ENCODE measurements at regions not wholly inside any gene's neighbourhood (a gene's known extent, or its start where the extent isn't known, plus 50 kb on each side); places are given as distances from the start of the nearest gene placed in this dataset.

DNA sequence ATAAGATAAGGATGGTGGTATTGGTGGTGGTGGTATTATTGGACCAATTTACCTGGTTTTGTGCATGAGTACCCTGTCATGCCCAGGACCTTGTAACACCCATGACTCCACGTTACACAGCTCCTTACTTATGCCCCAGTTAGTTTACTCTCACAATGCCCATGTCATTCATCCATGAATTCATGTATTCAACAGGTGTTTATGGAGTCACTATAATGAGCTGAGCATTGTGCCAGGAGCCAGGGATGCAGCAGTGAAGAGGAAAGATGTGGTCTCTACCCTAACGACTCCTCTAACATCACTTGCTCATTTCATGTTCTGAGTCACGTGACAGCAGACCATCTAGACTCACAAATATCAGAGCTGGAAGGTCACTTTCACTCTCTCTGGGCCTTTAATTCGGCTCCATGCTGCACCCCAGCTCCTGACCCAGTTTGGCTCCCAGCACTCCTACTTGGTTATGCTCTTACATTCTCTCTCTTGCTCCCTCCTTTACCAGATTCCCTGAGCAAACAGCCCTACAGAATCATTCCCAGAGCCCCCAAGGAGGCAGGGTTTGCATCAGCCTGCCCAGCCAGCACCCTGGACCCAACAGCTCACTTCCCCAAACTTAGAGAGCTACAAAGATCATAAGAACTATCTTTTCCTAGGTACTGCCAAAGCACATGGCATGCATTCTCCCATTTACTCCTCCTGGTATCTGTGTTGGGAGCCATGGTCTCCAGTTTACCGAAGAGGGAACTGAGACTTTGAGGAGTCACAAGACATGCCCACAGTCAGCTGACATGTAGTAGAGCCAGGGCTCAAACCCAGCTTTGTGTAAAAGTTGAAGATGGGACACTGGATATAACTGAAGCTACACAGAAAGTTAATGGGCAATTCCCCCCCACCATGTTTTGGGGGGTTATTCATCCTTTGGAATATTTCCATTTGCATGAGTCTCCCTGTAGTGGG is 449.9 kb downstream of the LRATD1 start:
- TF ChIP-seq POLR2AphosphoS5 (IDR thresholded peaks at IDR 0.05; ENCODE audit: low read depth) (no peak), SPI1 (IDR thresholded peaks at IDR 0.05; ENCODE audit: borderline replicate concordance, low read depth) (peak; percentile 20; the same call in 1 of the 2 replicates)
- no peak overlapping the region for H3K27ac ChIP-seq (replicated peaks)
- DNase-seq (ENCODE audit: low read depth in 1 of 2, low spot score in 1 of 2) = no peak

DNA sequence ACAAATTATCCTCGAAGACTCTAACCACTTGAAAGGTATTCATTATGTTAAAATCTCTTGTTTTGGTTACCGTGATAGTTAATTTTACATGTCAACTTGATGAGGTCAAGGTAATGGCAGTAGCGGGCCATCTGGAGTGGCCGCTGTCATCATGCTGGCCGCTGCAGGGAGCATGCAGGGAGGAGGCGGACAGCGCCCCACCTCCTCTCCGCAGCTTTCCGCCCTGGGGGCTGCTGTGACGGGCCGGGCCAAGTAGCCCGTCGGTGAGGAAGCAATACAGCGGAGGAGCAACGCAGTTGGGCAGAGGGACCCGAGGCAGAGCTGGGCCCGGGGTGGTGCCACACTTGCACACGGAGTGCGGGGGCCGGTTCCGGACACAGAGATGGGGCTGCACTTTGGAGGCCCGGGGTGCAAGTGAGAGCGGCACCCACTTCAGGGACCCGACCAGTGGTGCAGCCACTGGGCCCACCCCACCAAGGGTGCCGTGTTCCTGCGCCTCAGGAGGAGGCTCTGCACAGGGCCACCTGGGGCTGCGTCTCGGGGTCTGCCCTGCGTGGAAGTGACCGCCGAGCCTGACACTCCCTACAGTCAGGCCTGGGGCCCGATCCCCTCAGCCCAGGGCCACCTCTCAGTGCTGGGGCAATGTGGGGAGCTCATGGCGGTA is 452.4 kb downstream of the LRATD1 start:
- no peak for DNase-seq (ENCODE audit: low read depth in 1 of 2, low spot score in 1 of 2)
- no peak overlapping the region for H3K27ac ChIP-seq (replicated peaks)
- TF ChIP-seq POLR2AphosphoS5 (IDR thresholded peaks at IDR 0.05; ENCODE audit: low read depth) = no peak
- TF ChIP-seq CTCF (IDR thresholded peaks at IDR 0.05; ENCODE audit: insufficient read depth, low read length) = no peak
- TF ChIP-seq GABPA (IDR thresholded peaks at IDR 0.05; ENCODE audit: low read depth) = no peak
- no peak for TF ChIP-seq REST (IDR thresholded peaks at IDR 0.05; ENCODE audit: insufficient replicate concordance, low read depth)
- no peaks in the 10 kb centered on the region for H3K27me3 ChIP-seq (ENCODE audit: insufficient read depth, poor library complexity, severe bottlenecking)
- H3K4me3 ChIP-seq (replicated peaks; ENCODE audit: insufficient read depth, low read length) = no peak overlapping the region

More for the DNA sequence above, 449.9 kb downstream of the LRATD1 start:
- Histone ChIP-seq H3K4me3 (replicated peaks; ENCODE audit: insufficient read depth, low read length) (no peak overlapping the region), H3K27me3 (ENCODE audit: insufficient read depth, poor library complexity, severe bottlenecking) (no peaks in the 10 kb centered on the region)

DNA sequence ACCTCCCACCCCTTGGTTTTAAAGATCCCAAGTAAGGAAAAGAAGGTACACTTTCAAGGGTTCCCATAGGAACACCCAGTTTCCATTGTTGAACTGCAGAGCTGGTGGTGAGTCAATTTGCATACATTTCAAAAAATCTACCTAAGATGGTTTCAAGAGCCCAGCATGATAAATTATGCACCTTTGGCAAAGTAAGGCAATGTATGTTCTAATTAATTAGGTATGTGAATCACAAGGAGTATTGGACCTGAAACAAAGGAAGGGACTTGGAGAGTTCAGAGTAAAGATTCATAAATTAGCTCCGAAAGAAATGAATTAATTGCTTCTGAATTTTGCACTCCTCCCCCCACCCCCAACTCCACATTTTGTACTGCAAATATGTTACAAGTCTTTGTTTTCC is 459.7 kb downstream of the LRATD1 start:
- TF ChIP-seq CTCF (IDR thresholded peaks at IDR 0.05; ENCODE audit: insufficient read depth, low read length) = no peak
- no peak for TF ChIP-seq GABPA (IDR thresholded peaks at IDR 0.05; ENCODE audit: low read depth)
- no peak for TF ChIP-seq SPI1 (IDR thresholded peaks at IDR 0.05; ENCODE audit: borderline replicate concordance, low read depth)
- TF ChIP-seq REST (IDR thresholded peaks at IDR 0.05; ENCODE audit: insufficient replicate concordance, low read depth) = no peak
- TF ChIP-seq POLR2AphosphoS5 (IDR thresholded peaks at IDR 0.05; ENCODE audit: low read depth) = no peak
- Histone ChIP-seq H3K27me3 (ENCODE audit: insufficient read depth, poor library complexity, severe bottlenecking) (no peaks in the 10 kb centered on the region), H3K27ac (replicated peaks) (no peak overlapping the region), H3K4me3 (replicated peaks; ENCODE audit: insufficient read depth, low read length) (no peak overlapping the region)
- DNase-seq (ENCODE audit: low read depth in 1 of 2, low spot score in 1 of 2) = no peak

GRCh38 chr2:15092691-15093090 is 460.2 kb downstream of the LRATD1 start:
- Histone ChIP-seq H3K4me3 (replicated peaks; ENCODE audit: insufficient read depth, low read length) (no peak overlapping the region), H3K27me3 (ENCODE audit: insufficient read depth, poor library complexity, severe bottlenecking) (no peaks in the 10 kb centered on the region), H3K27ac (replicated peaks) (no peak overlapping the region)
- DNase-seq (ENCODE audit: low read depth in 1 of 2, low spot score in 1 of 2) = no peak
- TF ChIP-seq CTCF (IDR thresholded peaks at IDR 0.05; ENCODE audit: insufficient read depth, low read length) (no peak), GABPA (IDR thresholded peaks at IDR 0.05; ENCODE audit: low read depth) (no peak), REST (IDR thresholded peaks at IDR 0.05; ENCODE audit: insufficient replicate concordance, low read depth) (no peak), POLR2AphosphoS5 (IDR thresholded peaks at IDR 0.05; ENCODE audit: low read depth) (no peak), SPI1 (IDR thresholded peaks at IDR 0.05; ENCODE audit: borderline replicate concordance, low read depth) (no peak)

All from HL-60 (cell line).